ENCODE measurements at regions not wholly inside any gene's neighbourhood (a gene's known extent, or its start where the extent isn't known, plus 50 kb on each side); places are given as distances from the start of the nearest gene placed in this dataset.

- no peaks in the 10 kb centered on the region for H3K36me3 ChIP-seq (ENCODE audit: insufficient read depth, low read length)
- intact Hi-C loops (cut with micrococcal nuclease; ENCODE audit: unreplicated experiment): no loop called here
- ChIA-PET POLR2A (no interaction called here), CTCF (ENCODE audit: unreplicated experiment) (no interaction called here)
- H3K4me1 ChIP-seq (ENCODE audit: insufficient read depth, low read length, poor library complexity, severe bottlenecking): no peaks in the 10 kb centered on the region
- no peak overlapping the region for H3K27ac ChIP-seq (ENCODE audit: low read depth, low read length, poor library complexity, severe bottlenecking)
- H3K4me3 ChIP-seq (ENCODE audit: low read depth, low read length, poor library complexity, severe bottlenecking): no peak overlapping the region
- H3K9me2 ChIP-seq (ENCODE audit: insufficient read depth, low read length): no peaks in the 10 kb centered on the region
- DNase-seq (ENCODE audit: low spot score): no peak
- H4K20me1 ChIP-seq (ENCODE audit: insufficient read depth, low read length): no peaks in the 10 kb centered on the region
- BruUV-seq (replicated peaks): no TSS peak
- TF ChIP-seq CTCF (conservative IDR thresholded peaks at IDR 0.05; ENCODE audit: low read length) (no peak), EZH2phosphoT487 (IDR thresholded peaks at IDR 0.05; ENCODE audit: borderline replicate concordance, low read depth, low read length) (no peak)
- no peak overlapping the region for H3K4me2 ChIP-seq (ENCODE audit: low read length)
- H2AFZ ChIP-seq (ENCODE audit: low read length): no peak overlapping the region
- no peaks in the 10 kb centered on the region for H3K9me3 ChIP-seq (ENCODE audit: low read length)
- no peaks in the 10 kb centered on the region for H3K79me2 ChIP-seq (ENCODE audit: insufficient read depth, low read depth, low read length)
Observed at GRCh38 chr4:71222661-71223060, 116.2 kb upstream of the SLC4A4 start.

GRCh38 chr4:71229477-71230270 lies 109.1 kb upstream of the SLC4A4 start:
- no peaks in the 10 kb centered on the region for H4K20me1 ChIP-seq (ENCODE audit: insufficient read depth, low read length)
- no peaks in the 10 kb centered on the region for H3K4me1 ChIP-seq (ENCODE audit: insufficient read depth, low read length, poor library complexity, severe bottlenecking)
- no peak overlapping the region for H3K4me3 ChIP-seq (ENCODE audit: low read depth, low read length, poor library complexity, severe bottlenecking)
- DNase-seq (ENCODE audit: low spot score): peak; percentile 21
- ChIA-PET CTCF (ENCODE audit: unreplicated experiment) (no interaction called here), POLR2A (interaction anchor here (1.3 kb wide), 1 partner anchor 13 kb away, joined by 7 read pairs; no protein-coding TSS in a partner anchor)
- no TSS peak for BruUV-seq (replicated peaks)
- H3K36me3 ChIP-seq (ENCODE audit: insufficient read depth, low read length): no peaks in the 10 kb centered on the region
- TF ChIP-seq CTCF (conservative IDR thresholded peaks at IDR 0.05; ENCODE audit: low read length): peak; percentile 80
- no peak for TF ChIP-seq EZH2phosphoT487 (IDR thresholded peaks at IDR 0.05; ENCODE audit: borderline replicate concordance, low read depth, low read length)
- no peak overlapping the region for H3K27ac ChIP-seq (ENCODE audit: low read depth, low read length, poor library complexity, severe bottlenecking)
- H3K4me2 ChIP-seq (ENCODE audit: low read length): no peak overlapping the region
- H3K79me2 ChIP-seq (ENCODE audit: insufficient read depth, low read depth, low read length): no peaks in the 10 kb centered on the region
- H3K9me2 ChIP-seq (ENCODE audit: insufficient read depth, low read length): no peaks in the 10 kb centered on the region
- no peaks in the 10 kb centered on the region for H3K9me3 ChIP-seq (ENCODE audit: low read length)
- no peak overlapping the region for H2AFZ ChIP-seq (ENCODE audit: low read length)
- intact Hi-C loops (cut with micrococcal nuclease; ENCODE audit: unreplicated experiment): no loop called here
